CD8-positive, alpha-beta memory T cell (primary cell): ENCODE measurements at regions not wholly inside any gene's neighbourhood (a gene's known extent, or its start where the extent isn't known, plus 50 kb on each side); places are given as distances from the start of the nearest gene placed in this dataset.
"Not testable (repeated sequence)": the region's sequence is repeated elsewhere in the genome, so short reads cannot be mapped to it uniquely, and the experiment has no call there.

ENCODE experiments used
- CTCF ChIA-PET: fragments of 350-600 bp; sonication (Branson Sonifier 250); formaldehyde crosslinking; loops from one replicate; lab custom pipeline; 2021; ENCODE audit warnings: antibody characterized with exemption; lab: Charles Lee
- POLR2A ChIA-PET: fragments of 350-600 bp; sonication (Branson Sonifier 250); formaldehyde crosslinking; loops from one replicate; lab custom pipeline; 2021; ENCODE audit warnings: antibody characterized with exemption; lab: Charles Lee
- DNase-seq, 5 donors: peaks; one replicate each; pipeline versions ENCODE4 v3.0.0 to v3.0.0-alpha.2; 2020 to 2022; ENCODE audit warnings: mixed read lengths in 1 of 5
- H3K27ac ChIP-seq: one replicate; pipeline ENCODE4 v1.7.0; 2013; ENCODE audit warnings: low read depth, mild to moderate bottlenecking, low read length, moderate library complexity
- H3K27me3 ChIP-seq: 2 replicates; pipeline ENCODE4 v1.7.0; 2013; ENCODE audit warnings: low read length, mild to moderate bottlenecking; ENCODE audit not compliant: insufficient read depth, poor library complexity, severe bottlenecking
- H3K36me3 ChIP-seq: 2 replicates; pipeline ENCODE4 v1.7.0; 2013; ENCODE audit warnings: mild to moderate bottlenecking, low read length, moderate library complexity; ENCODE audit not compliant: insufficient read depth
- H3K4me1 ChIP-seq: 2 replicates; pipeline ENCODE4 v1.7.0; 2013; ENCODE audit warnings: mild to moderate bottlenecking, low read length, moderate library complexity; ENCODE audit not compliant: insufficient read depth
- H3K4me3 ChIP-seq: 2 replicates; pipeline ENCODE4 v1.7.0; 2013; ENCODE audit warnings: mild to moderate bottlenecking, low read length
- H3K9me3 ChIP-seq: 2 replicates; pipeline ENCODE4 v1.7.0; 2013; ENCODE audit warnings: mild to moderate bottlenecking, low read length
- H3K27ac Mint-ChIP-seq, 8 donors: one replicate each; pipeline ENCODE4 v1.8.0; 2020 to 2021; ENCODE audit warnings: mixed read lengths in 8 of 8, mild to moderate bottlenecking in 6 of 8, inconsistent platforms in 3 of 8, moderate library complexity in 3 of 8
- H3K27me3 Mint-ChIP-seq, 2 donors: one replicate each; pipeline ENCODE4 v1.8.0; 2020 to 2021; ENCODE audit warnings: mixed read lengths in 2 of 2, mild to moderate bottlenecking in 1 of 2, moderate library complexity in 1 of 2
- H3K36me3 Mint-ChIP-seq, 3 donors: one replicate each; pipeline ENCODE4 v1.8.0; 2020 to 2021; ENCODE audit warnings: mixed read lengths in 3 of 3, inconsistent platforms in 1 of 3, mild to moderate bottlenecking in 1 of 3
- H3K4me1 Mint-ChIP-seq, 3 donors: one replicate each; pipeline ENCODE4 v1.8.0; 2020 to 2021; ENCODE audit warnings: mixed read lengths in 3 of 3, inconsistent platforms in 1 of 3, mild to moderate bottlenecking in 1 of 3
- H3K4me3 Mint-ChIP-seq, 7 donors: one replicate each; pipeline ENCODE4 v1.8.0; 2020 to 2021; ENCODE audit warnings: mixed read lengths in 7 of 7, mild to moderate bottlenecking in 6 of 7, moderate library complexity in 4 of 7, inconsistent platforms in 2 of 7
- H3K9me3 Mint-ChIP-seq, 5 donors: one replicate each; pipeline ENCODE4 v1.8.0; 2020 to 2022; ENCODE audit warnings: mixed read lengths in 5 of 5, mild to moderate bottlenecking in 3 of 5, moderate library complexity in 2 of 5, inconsistent platforms in 1 of 5

GRCh38 chr16:60675022-60675421 is 1361.2 kb downstream of the CDH8 start:
- Mint-ChIP-seq H3K36me3 (no peaks in the 10 kb centered on the region), H3K27me3 (no peaks in the 10 kb centered on the region), H3K27ac (no peak overlapping the region), H3K4me3 (no peak overlapping the region), H3K9me3 (peaks cover 5 to 47% (median 19%) of the 10 kb centered on the region in 5 donors), H3K4me1 (no peaks in the 10 kb centered on the region)
- no peaks in the 10 kb centered on the region for H3K9me3 ChIP-seq
- POLR2A ChIA-PET = no interaction called here
- H3K27me3 ChIP-seq = no peaks in the 10 kb centered on the region
- H3K4me1 ChIP-seq = no peaks in the 10 kb centered on the region
- no peak for DNase-seq
- no peak overlapping the region for H3K27ac ChIP-seq
- no peaks in the 10 kb centered on the region for H3K36me3 ChIP-seq
- H3K4me3 ChIP-seq = no peak overlapping the region
- CTCF ChIA-PET = no interaction called here

DNA sequence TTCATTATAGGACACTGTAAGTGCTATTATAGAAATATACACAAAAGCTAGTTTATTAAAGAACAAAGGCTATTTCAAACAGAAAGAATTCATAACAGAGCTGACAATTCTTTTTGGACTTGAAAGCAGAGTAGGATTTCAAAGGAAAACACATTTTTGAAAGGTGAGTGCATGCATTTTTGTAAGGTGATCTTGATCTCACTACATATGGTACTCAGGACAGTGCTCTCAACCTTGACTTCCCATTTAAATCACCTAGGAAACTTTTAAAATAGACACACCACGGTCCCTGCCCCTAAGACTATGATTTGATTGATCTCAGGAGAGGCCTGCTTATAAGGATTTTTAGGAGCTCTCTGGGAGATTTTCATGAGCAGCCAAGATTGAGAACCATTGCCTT is 1362.0 kb downstream of the CDH8 start:
- peaks cover 7 to 42% (median 20%) of the 10 kb centered on the region in 5 donors for H3K9me3 Mint-ChIP-seq
- CTCF ChIA-PET = no interaction called here

GRCh38 chr16:60655514-60656153 is 1380.6 kb downstream of the CDH8 start:
- Mint-ChIP-seq H3K27ac (no peak overlapping the region), H3K27me3 (no peaks in the 10 kb centered on the region), H3K9me3 (peaks cover 7 to 32% (median 14%) of the 10 kb centered on the region in 5 donors), H3K36me3 (no peaks in the 10 kb centered on the region), H3K4me3 (no peak overlapping the region), H3K4me1 (no peaks in the 10 kb centered on the region)
- POLR2A ChIA-PET = no interaction called here
- DNase-seq = no peak
- no peak overlapping the region for H3K27ac ChIP-seq
- CTCF ChIA-PET = no interaction called here
- no peak overlapping the region for H3K4me3 ChIP-seq
- H3K36me3 ChIP-seq = no peaks in the 10 kb centered on the region
- no peaks in the 10 kb centered on the region for H3K27me3 ChIP-seq
- H3K4me1 ChIP-seq = no peaks in the 10 kb centered on the region
- no peaks in the 10 kb centered on the region for H3K9me3 ChIP-seq

More for the DNA sequence above, 1362.0 kb downstream of the CDH8 start:
- H3K36me3 Mint-ChIP-seq = no peaks in the 10 kb centered on the region
- DNase-seq = no peak
- Histone ChIP-seq H3K27ac (no peak overlapping the region), H3K9me3 (no peaks in the 10 kb centered on the region), H3K27me3 (no peaks in the 10 kb centered on the region), H3K36me3 (no peaks in the 10 kb centered on the region), H3K4me1 (no peaks in the 10 kb centered on the region), H3K4me3 (no peak overlapping the region)
- H3K27ac Mint-ChIP-seq = no peak overlapping the region
- H3K4me3 Mint-ChIP-seq = no peak overlapping the region
- no peaks in the 10 kb centered on the region for H3K4me1 Mint-ChIP-seq
- POLR2A ChIA-PET = no interaction called here
- H3K27me3 Mint-ChIP-seq = no peaks in the 10 kb centered on the region

GRCh38 chr16:60651346-60651745 is 1384.9 kb downstream of the CDH8 start:
- Histone ChIP-seq H3K4me1 (no peaks in the 10 kb centered on the region), H3K9me3 (no peaks in the 10 kb centered on the region), H3K36me3 (no peaks in the 10 kb centered on the region), H3K27ac (no peak overlapping the region), H3K27me3 (no peaks in the 10 kb centered on the region), H3K4me3 (no peak overlapping the region)
- Mint-ChIP-seq H3K27me3 (no peaks in the 10 kb centered on the region), H3K9me3 (peaks cover 3 to 37% (median 11%) of the 10 kb centered on the region in 5 donors), H3K36me3 (no peaks in the 10 kb centered on the region), H3K4me1 (no peaks in the 10 kb centered on the region), H3K27ac (no peak overlapping the region), H3K4me3 (no peak overlapping the region)
- no peak for DNase-seq
- ChIA-PET POLR2A (no interaction called here), CTCF (no interaction called here)

GRCh38 chr16:60648290-60648689 is 1387.9 kb downstream of the CDH8 start:
- no peak overlapping the region for H3K27ac ChIP-seq
- no peak for DNase-seq
- no peak overlapping the region for H3K4me3 ChIP-seq
- no peaks in the 10 kb centered on the region for H3K27me3 ChIP-seq
- Mint-ChIP-seq H3K4me1 (no peaks in the 10 kb centered on the region), H3K4me3 (no peak overlapping the region), H3K27me3 (no peaks in the 10 kb centered on the region), H3K36me3 (no peaks in the 10 kb centered on the region), H3K27ac (no peak overlapping the region), H3K9me3 (peaks cover 7 to 41% (median 13%) of the 10 kb centered on the region in 5 donors)
- no peaks in the 10 kb centered on the region for H3K36me3 ChIP-seq
- H3K4me1 ChIP-seq = no peaks in the 10 kb centered on the region
- ChIA-PET POLR2A (no interaction called here), CTCF (no interaction called here)
- no peaks in the 10 kb centered on the region for H3K9me3 ChIP-seq

DNA sequence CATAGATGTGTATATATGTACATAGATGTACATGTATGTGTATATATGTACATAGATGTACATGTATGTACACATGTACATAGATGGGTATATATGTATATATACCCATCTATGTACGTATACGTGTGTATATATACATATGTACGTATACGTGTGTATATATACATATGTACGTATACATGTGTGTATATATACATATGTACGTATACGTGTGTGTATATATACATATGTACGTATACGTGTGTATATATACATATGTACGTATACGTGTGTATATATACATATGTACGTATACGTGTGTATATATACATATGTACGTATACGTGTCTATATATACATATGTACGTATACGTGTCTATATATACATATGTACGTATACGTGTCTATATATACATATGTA is 1388.8 kb downstream of the CDH8 start:
- CTCF ChIA-PET, H3K27ac ChIP-seq, H3K27me3 Mint-ChIP-seq, DNase-seq, H3K27me3 ChIP-seq, H3K4me1 Mint-ChIP-seq, H3K27ac Mint-ChIP-seq, H3K4me3 Mint-ChIP-seq, H3K9me3 ChIP-seq, H3K4me3 ChIP-seq, H3K36me3 ChIP-seq, H3K36me3 Mint-ChIP-seq, H3K4me1 ChIP-seq, POLR2A ChIA-PET: not testable (repeated sequence)
- H3K9me3 Mint-ChIP-seq = peaks cover 7 to 35% (median 15%) of the 10 kb centered on the region in 5 donors

GRCh38 chr16:60646631-60647030 is 1389.6 kb downstream of the CDH8 start:
- Histone ChIP-seq H3K36me3 (no peaks in the 10 kb centered on the region), H3K9me3 (no peaks in the 10 kb centered on the region), H3K27me3 (no peaks in the 10 kb centered on the region), H3K27ac (no peak overlapping the region), H3K4me3 (no peak overlapping the region), H3K4me1 (no peaks in the 10 kb centered on the region)
- no peaks in the 10 kb centered on the region for H3K27me3 Mint-ChIP-seq
- H3K9me3 Mint-ChIP-seq = peaks cover 10 to 36% (median 13%) of the 10 kb centered on the region in 5 donors
- H3K36me3 Mint-ChIP-seq = no peaks in the 10 kb centered on the region
- ChIA-PET POLR2A (no interaction called here), CTCF (no interaction called here)
- no peak overlapping the region for H3K27ac Mint-ChIP-seq
- no peak for DNase-seq
- no peak overlapping the region for H3K4me3 Mint-ChIP-seq
- H3K4me1 Mint-ChIP-seq = no peaks in the 10 kb centered on the region

DNA sequence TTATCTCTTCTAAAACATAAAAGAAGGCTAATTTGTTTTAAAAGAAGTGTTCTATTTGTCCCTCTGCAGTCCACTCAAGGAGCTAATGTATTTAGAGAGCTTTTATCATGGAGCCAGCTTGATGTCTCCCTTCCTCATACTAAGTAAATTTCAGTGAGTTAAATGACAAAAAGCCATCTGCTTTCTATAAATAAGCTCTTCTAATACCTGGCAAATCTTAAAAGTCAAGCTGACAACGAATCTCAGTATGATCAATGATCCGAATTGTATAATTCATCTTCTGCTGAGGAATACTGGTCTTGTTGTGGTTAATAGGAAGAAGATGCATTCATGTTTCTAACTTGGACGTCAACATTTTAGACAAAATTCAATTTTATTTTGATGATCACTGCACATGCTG is 1390.7 kb downstream of the CDH8 start:
- peaks cover 11 to 38% (median 17%) of the 10 kb centered on the region in 5 donors for H3K9me3 Mint-ChIP-seq
- Histone ChIP-seq H3K9me3 (no peaks in the 10 kb centered on the region), H3K27me3 (no peaks in the 10 kb centered on the region), H3K4me1 (no peaks in the 10 kb centered on the region), H3K27ac (no peak overlapping the region), H3K36me3 (no peaks in the 10 kb centered on the region), H3K4me3 (no peak overlapping the region)
- ChIA-PET CTCF (no interaction called here), POLR2A (no interaction called here)
- no peak overlapping the region for H3K27ac Mint-ChIP-seq
- H3K27me3 Mint-ChIP-seq = no peaks in the 10 kb centered on the region
- H3K36me3 Mint-ChIP-seq = no peaks in the 10 kb centered on the region
- H3K4me3 Mint-ChIP-seq = no peak overlapping the region
- no peak for DNase-seq
- H3K4me1 Mint-ChIP-seq = no peaks in the 10 kb centered on the region
